ENCODE measurements at regions not wholly inside any gene's neighbourhood (a gene's known extent, or its start where the extent isn't known, plus 50 kb on each side); places are given as distances from the start of the nearest gene placed in this dataset.

- TF ChIP-seq CTCF (IDR thresholded peaks at IDR 0.05): no peak
- no peak for TF ChIP-seq POLR2A (IDR thresholded peaks at IDR 0.05)
- no peak for TF ChIP-seq EP300 (IDR thresholded peaks at IDR 0.05; ENCODE audit: low read depth)
- TF ChIP-seq POLR2AphosphoS5 (IDR thresholded peaks at IDR 0.05): no peak
These were observed 657.2 kb downstream of the RNF144A start for GRCh38 chr2:7574385-7574784.
